SK-N-MC (cell line): ENCODE measurements at regions not wholly inside any gene's neighbourhood (a gene's known extent, or its start where the extent isn't known, plus 50 kb on each side); places are given as distances from the start of the nearest gene placed in this dataset.

Experiments used
- DNase-seq: peaks from one replicate; pipeline ENCODE4 v3.0.0-alpha.2; 2011; ENCODE audit warnings: low read depth, low spot score
- H3K27ac ChIP-seq: fragments of 200-600 bp; sonication (generic); 2 replicates; pipeline ENCODE4 v1.5.1; 2016; ENCODE audit warnings: mixed run types
- H3K36me3 ChIP-seq: fragments of 200-600 bp; sonication (generic); 2 replicates; pipeline ENCODE4 v1.6.1; 2017; ENCODE audit warnings: antibody characterized with exemption, low read length, mixed read lengths; ENCODE audit not compliant: insufficient read depth
- H3K4me3 ChIP-seq: fragments of 200-600 bp; sonication (generic); 2 replicates; pipeline ENCODE4 v1.5.1; 2016
- H3K9ac ChIP-seq: fragments of 200-600 bp; sonication (generic); 2 replicates; pipeline ENCODE4 v1.8.0; 2017; ENCODE audit warnings: mixed run types, mixed read lengths; ENCODE audit not compliant: insufficient read length
- H3K9me3 ChIP-seq: fragments of 200-600 bp; sonication (generic); 2 replicates; pipeline ENCODE4 v1.6.1; 2017; ENCODE audit warnings: low read depth, mild to moderate bottlenecking, antibody characterized with exemption, low read length, moderate library complexity, mixed read lengths
- EZH2 ChIP-seq: fragments of 200-600 bp; sonication (generic); IDR thresholded peaks from one replicate; pipeline ENCODE4 v1.6.1; 2017; ENCODE audit warnings: antibody characterized with exemption
- FOXP2 ChIP-seq: optimal IDR thresholded peaks from 2 replicates; pipeline ENCODE3; 2011; ENCODE audit warnings: mild to moderate bottlenecking, moderate library complexity; ENCODE audit not compliant: insufficient read depth; ENCODE audit errors: extremely low read length, control extremely low read depth
- POLR2AphosphoS5 ChIP-seq: IDR thresholded peaks from 2 replicates; pipeline ENCODE4 v1.6.1; 2012; ENCODE audit warnings: mild to moderate bottlenecking, low read depth, low read length, borderline replicate concordance

DNA sequence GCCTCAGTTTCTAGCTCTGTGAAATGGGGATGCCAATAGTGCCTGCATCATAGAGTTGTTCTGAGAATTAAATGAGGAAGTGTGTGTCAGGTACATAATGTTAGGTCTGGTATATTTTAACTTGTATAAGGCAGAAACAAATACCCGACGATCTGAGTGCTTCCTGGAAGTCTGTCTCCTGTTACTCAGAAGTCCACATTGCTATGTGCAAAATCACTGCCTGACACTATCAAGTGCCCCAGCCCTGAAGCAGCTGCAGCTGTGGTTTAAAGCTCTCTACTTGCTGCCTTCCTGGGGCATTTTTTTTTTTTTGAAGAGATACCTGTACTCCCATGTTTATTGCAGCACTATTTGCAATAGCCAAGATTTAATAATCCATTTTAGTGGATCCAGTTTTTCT lies 125.3 kb downstream of the SLC4A3 start:
- H3K9me3 ChIP-seq: no peaks in the 10 kb centered on the region
- no peak for TF ChIP-seq POLR2AphosphoS5
- TF ChIP-seq EZH2: no peak
- TF ChIP-seq FOXP2: no peak
- no peaks in the 10 kb centered on the region for H3K36me3 ChIP-seq
- H3K9ac ChIP-seq: no peak overlapping the region
- no peak overlapping the region for H3K4me3 ChIP-seq
- no peak for DNase-seq
- no peak overlapping the region for H3K27ac ChIP-seq

DNA sequence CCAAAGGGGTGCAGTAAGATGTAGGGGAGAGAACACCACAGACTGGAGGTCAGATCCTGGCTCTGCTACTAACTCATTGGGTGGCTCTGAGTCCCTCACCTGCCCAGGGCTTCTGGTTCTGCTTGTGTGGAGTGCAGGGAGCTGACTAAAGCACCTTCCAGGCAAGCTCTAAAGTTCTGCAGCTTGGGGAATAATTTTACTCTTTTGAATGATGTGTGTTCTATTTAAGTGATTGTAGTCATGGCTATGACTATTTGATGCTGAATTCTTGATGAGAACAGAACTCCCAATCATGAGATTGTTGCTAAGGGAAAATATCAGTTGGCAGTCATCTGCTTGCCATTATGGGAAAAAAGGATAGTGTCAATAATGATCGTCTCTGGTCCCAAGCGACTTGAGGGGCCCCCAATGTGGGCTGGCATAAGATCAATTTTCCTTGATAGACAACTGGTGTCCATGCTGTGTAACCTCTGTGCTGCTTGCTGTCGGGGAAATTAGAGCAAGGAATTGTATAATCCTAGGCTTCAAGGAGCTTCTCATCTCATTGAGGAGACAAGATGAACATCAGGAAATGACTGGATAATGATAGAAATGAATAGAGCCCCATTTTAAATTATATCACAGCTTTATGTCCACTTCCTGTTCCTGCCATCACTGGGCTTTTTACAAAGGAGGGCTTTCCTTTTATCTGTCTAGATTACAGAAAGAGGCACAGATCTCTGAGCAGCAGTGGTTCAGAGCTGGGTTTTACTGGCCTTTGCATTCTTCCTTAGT lies 131.7 kb downstream of the SLC4A3 start:
- no peak overlapping the region for H3K27ac ChIP-seq
- no peak overlapping the region for H3K4me3 ChIP-seq
- DNase-seq: no peak
- H3K9ac ChIP-seq: no peak overlapping the region
- no peaks in the 10 kb centered on the region for H3K36me3 ChIP-seq
- no peak for TF ChIP-seq POLR2AphosphoS5
- TF ChIP-seq EZH2: no peak
- TF ChIP-seq FOXP2: no peak
- no peaks in the 10 kb centered on the region for H3K9me3 ChIP-seq

DNA sequence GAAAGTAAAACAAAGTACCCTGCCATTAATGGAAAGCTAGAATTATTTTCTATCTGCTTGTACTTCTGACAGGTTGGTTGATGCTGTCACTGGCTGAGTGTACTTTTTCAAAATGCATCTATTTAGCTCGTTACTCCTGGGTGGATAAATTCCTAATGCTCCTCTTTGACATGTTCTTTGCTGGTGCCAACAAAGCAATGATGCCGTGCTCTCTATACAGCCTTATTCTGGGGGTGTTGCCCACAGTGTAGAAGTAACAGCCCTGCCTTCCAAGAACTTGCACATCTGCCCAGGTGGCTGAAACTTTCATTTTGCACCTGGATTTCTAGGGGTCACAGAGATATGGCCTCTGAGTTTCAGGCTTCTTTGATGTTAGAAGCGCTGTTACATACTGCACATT lies 132.4 kb downstream of the SLC4A3 start:
- H3K9me3 ChIP-seq: no peaks in the 10 kb centered on the region
- H3K9ac ChIP-seq: no peak overlapping the region
- no peaks in the 10 kb centered on the region for H3K36me3 ChIP-seq
- no peak for DNase-seq
- no peak for TF ChIP-seq POLR2AphosphoS5
- no peak for TF ChIP-seq FOXP2
- no peak for TF ChIP-seq EZH2
- H3K27ac ChIP-seq: no peak overlapping the region
- H3K4me3 ChIP-seq: no peak overlapping the region

- H3K27ac ChIP-seq: no peak overlapping the region
- H3K36me3 ChIP-seq: no peaks in the 10 kb centered on the region
- no peak for TF ChIP-seq POLR2AphosphoS5
- no peak for TF ChIP-seq EZH2
- TF ChIP-seq FOXP2: no peak
- no peak overlapping the region for H3K4me3 ChIP-seq
- no peaks in the 10 kb centered on the region for H3K9me3 ChIP-seq
- no peak overlapping the region for H3K9ac ChIP-seq
- DNase-seq: no peak
Observed at GRCh38 chr2:219765231-219765911, 137.9 kb downstream of the SLC4A3 start.

DNA sequence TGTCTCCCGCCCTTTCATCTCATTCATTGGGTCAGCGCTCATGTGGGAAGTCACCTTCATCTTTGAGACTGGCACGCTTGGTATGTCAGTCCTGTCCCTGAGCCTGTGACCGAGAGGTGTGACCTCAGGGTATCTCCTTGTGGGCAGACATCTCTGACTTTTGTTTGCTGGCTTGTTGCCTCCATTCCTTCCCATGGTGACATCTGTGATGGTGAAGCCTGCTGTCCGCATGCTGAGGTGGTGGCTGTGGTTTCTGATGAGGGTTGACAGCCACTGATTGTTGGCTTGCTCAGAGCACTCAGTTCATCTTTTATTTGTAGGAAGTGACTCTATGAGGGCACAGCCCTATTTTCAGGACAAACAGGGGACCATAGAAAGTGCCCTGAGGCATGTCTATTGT lies 139.2 kb downstream of the SLC4A3 start:
- H3K9me3 ChIP-seq: no peaks in the 10 kb centered on the region
- DNase-seq: no peak
- no peak overlapping the region for H3K4me3 ChIP-seq
- H3K36me3 ChIP-seq: no peaks in the 10 kb centered on the region
- H3K9ac ChIP-seq: no peak overlapping the region
- H3K27ac ChIP-seq: no peak overlapping the region
- TF ChIP-seq FOXP2: no peak
- no peak for TF ChIP-seq POLR2AphosphoS5
- no peak for TF ChIP-seq EZH2

DNA sequence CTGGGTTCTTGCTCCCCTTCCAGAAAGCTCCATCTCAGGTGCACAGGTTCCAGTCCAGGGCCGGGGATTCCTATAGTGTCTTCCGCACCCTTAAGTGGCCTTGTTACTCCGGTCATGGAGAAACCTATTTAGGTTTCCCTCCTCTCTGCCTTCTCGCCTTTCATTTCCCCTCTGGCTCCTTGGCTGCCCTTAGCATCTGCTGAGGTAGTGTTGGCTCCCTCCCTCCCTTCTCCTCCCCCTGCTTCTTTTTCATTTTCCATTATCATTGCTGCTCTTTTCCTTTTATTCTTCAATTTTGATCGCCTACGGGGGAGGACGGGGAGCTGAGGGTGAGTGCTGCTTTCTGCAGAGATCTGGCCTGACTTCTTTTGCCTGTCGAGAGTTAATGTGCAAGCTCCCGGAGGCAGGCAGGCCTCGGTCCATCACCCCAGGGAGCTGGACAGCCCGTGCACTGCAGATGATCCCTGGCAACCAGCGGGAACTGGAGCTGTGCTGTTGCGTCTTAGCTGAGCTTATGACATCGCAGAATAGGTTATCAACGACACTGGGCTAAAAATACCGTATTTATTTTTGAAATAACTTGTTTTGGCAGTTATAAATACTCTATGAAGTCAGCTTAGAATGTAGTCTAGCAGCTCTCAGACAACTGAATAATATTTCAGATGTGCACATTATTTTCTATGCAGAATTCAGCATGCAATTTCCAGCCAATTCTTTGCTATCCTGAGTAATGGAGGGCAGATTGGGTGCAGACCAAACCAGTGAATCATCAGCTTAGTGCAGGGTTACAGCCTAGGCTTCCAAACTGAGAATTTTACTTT lies 141.9 kb downstream of the SLC4A3 start:
- TF ChIP-seq FOXP2: no peak
- no peak for TF ChIP-seq POLR2AphosphoS5
- no peak for TF ChIP-seq EZH2
- Histone ChIP-seq H3K9ac (no peak overlapping the region), H3K9me3 (no peaks in the 10 kb centered on the region), H3K36me3 (no peaks in the 10 kb centered on the region), H3K27ac (no peak overlapping the region), H3K4me3 (no peak overlapping the region)
- no peak for DNase-seq

- no peaks in the 10 kb centered on the region for H3K36me3 ChIP-seq
- TF ChIP-seq EZH2: no peak
- no peak for DNase-seq
- no peak overlapping the region for H3K4me3 ChIP-seq
- H3K27ac ChIP-seq: no peak overlapping the region
- no peaks in the 10 kb centered on the region for H3K9me3 ChIP-seq
- no peak overlapping the region for H3K9ac ChIP-seq
Observed at GRCh38 chr2:219772103-219772635, 144.7 kb downstream of the SLC4A3 start.

DNA sequence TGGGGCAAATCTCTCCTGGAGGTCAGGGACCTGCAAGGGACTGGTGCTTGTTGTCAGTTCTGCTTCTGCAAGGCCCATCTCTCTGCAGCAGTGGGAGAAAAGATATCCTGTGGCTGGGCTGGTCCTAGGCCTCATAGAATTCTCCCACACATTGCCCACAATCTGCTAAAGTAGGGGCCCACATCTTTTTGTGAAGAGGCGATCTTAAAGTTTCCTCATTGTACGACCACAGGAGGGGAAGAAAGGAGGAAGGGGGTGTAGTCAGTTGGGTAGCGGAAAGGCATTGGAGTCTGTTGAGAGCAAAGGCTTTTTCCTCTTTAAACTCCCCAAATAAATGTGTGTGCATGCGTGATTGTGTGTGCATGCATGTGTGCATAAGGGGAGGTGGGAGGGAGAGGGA lies 145.3 kb downstream of the SLC4A3 start:
- Histone ChIP-seq H3K9me3 (no peaks in the 10 kb centered on the region), H3K36me3 (no peaks in the 10 kb centered on the region), H3K9ac (no peak overlapping the region), H3K4me3 (no peak overlapping the region), H3K27ac (no peak overlapping the region)
- TF ChIP-seq FOXP2 (no peak), EZH2 (no peak), POLR2AphosphoS5 (no peak)
- DNase-seq: no peak
